Keratinocyte (primary cell): ENCODE measurements at regions not wholly inside any gene's neighbourhood (a gene's known extent, or its start where the extent isn't known, plus 50 kb on each side); places are given as distances from the start of the nearest gene placed in this dataset.

ENCODE experiments used
- DNase-seq: peaks from one replicate; pipeline ENCODE4 v3.0.0-alpha.2; 2011; ENCODE audit warnings: low read depth, missing footprints, low spot score
- FAIRE-seq: peaks from 2 replicates; lab custom pipeline; 2011; peaks lifted over from hg19 to GRCh38; lab: Jason Lieb, UNC
- H2AFZ ChIP-seq: 2 replicates; pipeline ENCODE4 v1.6.0; 2012; ENCODE audit warnings: low read length, control low read depth, inconsistent platforms; ENCODE audit not compliant: control insufficient read depth
- H3K27ac ChIP-seq: 2 replicates; pipeline ENCODE4 v1.5.1; 2011; ENCODE audit warnings: low read length; ENCODE audit not compliant: control insufficient read depth, insufficient read depth
- H3K27me3 ChIP-seq: 3 replicates; pipeline ENCODE4 v1.6.0; 2011; ENCODE audit warnings: low read length; ENCODE audit not compliant: control insufficient read depth, insufficient read depth; ENCODE audit errors: extremely low read depth
- H3K36me3 ChIP-seq, 2 experiments: 2 replicates in 1 of 2; 3 replicates in 1 of 2; pipeline ENCODE4 v1.5.1; 2011; ENCODE audit warnings: low read length in 2 of 2, mild to moderate bottlenecking in 1 of 2; ENCODE audit not compliant: control insufficient read depth in 2 of 2, insufficient read depth in 2 of 2; ENCODE audit errors: extremely low read depth in 1 of 2
- H3K4me1 ChIP-seq: 3 replicates; pipeline ENCODE4 v1.5.1; 2011; ENCODE audit warnings: low read length; ENCODE audit not compliant: control insufficient read depth, insufficient read depth; ENCODE audit errors: extremely low read depth
- H3K4me2 ChIP-seq: 3 replicates; pipeline ENCODE4 v1.6.0; 2011; ENCODE audit warnings: low read depth, low read length; ENCODE audit not compliant: control insufficient read depth, insufficient read depth; ENCODE audit errors: extremely low read depth
- H3K4me3 ChIP-seq, 3 experiments: fragments of 200-600 bp in 1 of 3; sonication (generic) in 1 of 3; 2 replicates in 2 of 3; 3 replicates in 1 of 3; pipeline ENCODE4 v1.5.1; 2011 to 2016; ENCODE audit warnings: low read length in 3 of 3, mild to moderate bottlenecking in 3 of 3, control low read depth in 2 of 3, inconsistent platforms in 1 of 3, low read depth in 1 of 3, mixed read lengths in 1 of 3, mixed run types in 1 of 3, moderate library complexity in 1 of 3; ENCODE audit not compliant: control insufficient read depth in 2 of 3, insufficient read depth in 2 of 3; ENCODE audit errors: extremely low read depth in 1 of 3
- H3K79me2 ChIP-seq: 2 replicates; pipeline ENCODE4 v1.6.0; 2012; ENCODE audit warnings: low read length; ENCODE audit not compliant: control insufficient read depth, insufficient read depth
- H3K9ac ChIP-seq: 3 replicates; pipeline ENCODE4 v1.6.0; 2011; ENCODE audit warnings: low read length; ENCODE audit not compliant: control insufficient read depth, insufficient read depth; ENCODE audit errors: extremely low read depth
- H3K9me1 ChIP-seq: 3 replicates; pipeline ENCODE4 v1.6.0; 2011; ENCODE audit warnings: low read length; ENCODE audit not compliant: control insufficient read depth, insufficient read depth; ENCODE audit errors: extremely low read depth
- H3K9me3 ChIP-seq: 2 replicates; pipeline ENCODE4 v1.5.1; 2012; ENCODE audit warnings: low read depth, low read length; ENCODE audit not compliant: control insufficient read depth
- H4K20me1 ChIP-seq: 3 replicates; pipeline ENCODE4 v1.6.0; 2011; ENCODE audit warnings: low read length; ENCODE audit not compliant: control insufficient read depth, insufficient read depth; ENCODE audit errors: extremely low read depth
- EZH2 ChIP-seq: IDR thresholded peaks from one replicate; pipeline ENCODE4 v1.6.1; 2012; ENCODE audit warnings: inconsistent platforms, mild to moderate bottlenecking, low read length, moderate library complexity
- dilution Hi-C: fragments of 300-500 bp; cut with MboI; formaldehyde crosslinking; loops from one replicate; pipeline ENCODE4 v1.7.0; 2020; ENCODE audit warnings: low sequenced_read_pairs; ENCODE audit not compliant: extremely low pct_ligation_motif_present
- TF ChIP-seq, protein P1 (sequence below), 3 experiments: IDR thresholded peaks in 1 of 3; conservative IDR thresholded peaks in 1 of 3; optimal IDR thresholded peaks in 1 of 3; 2 replicates in 2 of 3; 3 replicates in 1 of 3; pipeline versions ENCODE3 to v1.5.1; 2011; ENCODE audit warnings: low read length in 3 of 3, mild to moderate bottlenecking in 3 of 3, moderate library complexity in 2 of 3, control low read depth in 1 of 3, inconsistent platforms in 1 of 3; ENCODE audit not compliant: insufficient read depth in 2 of 3; ENCODE audit errors: extremely low read depth in 1 of 3

GRCh38 chr2:120474486-120474885 lies 128.6 kb downstream of the INHBB start:
- dilution Hi-C loops, result no loop called here
- Histone ChIP-seq H3K27ac (peak overlapping the region; percentile 97), H3K9me1 (no peaks in the 10 kb centered on the region), H3K36me3 (no peaks in the 10 kb centered on the region), H3K4me1 (peaks cover 40% of the 10 kb centered on the region), H3K27me3 (no peaks in the 10 kb centered on the region), H2AFZ (no peak overlapping the region), H4K20me1 (no peaks in the 10 kb centered on the region), H3K4me3 (no peak overlapping the region), H3K9ac (no peak overlapping the region), H3K4me2 (peak overlapping the region; percentile 29), H3K9me3 (peaks cover 8% of the 10 kb centered on the region), H3K79me2 (no peaks in the 10 kb centered on the region)
- TF ChIP-seq EZH2, result no peak
- TF ChIP-seq, protein P1, sequence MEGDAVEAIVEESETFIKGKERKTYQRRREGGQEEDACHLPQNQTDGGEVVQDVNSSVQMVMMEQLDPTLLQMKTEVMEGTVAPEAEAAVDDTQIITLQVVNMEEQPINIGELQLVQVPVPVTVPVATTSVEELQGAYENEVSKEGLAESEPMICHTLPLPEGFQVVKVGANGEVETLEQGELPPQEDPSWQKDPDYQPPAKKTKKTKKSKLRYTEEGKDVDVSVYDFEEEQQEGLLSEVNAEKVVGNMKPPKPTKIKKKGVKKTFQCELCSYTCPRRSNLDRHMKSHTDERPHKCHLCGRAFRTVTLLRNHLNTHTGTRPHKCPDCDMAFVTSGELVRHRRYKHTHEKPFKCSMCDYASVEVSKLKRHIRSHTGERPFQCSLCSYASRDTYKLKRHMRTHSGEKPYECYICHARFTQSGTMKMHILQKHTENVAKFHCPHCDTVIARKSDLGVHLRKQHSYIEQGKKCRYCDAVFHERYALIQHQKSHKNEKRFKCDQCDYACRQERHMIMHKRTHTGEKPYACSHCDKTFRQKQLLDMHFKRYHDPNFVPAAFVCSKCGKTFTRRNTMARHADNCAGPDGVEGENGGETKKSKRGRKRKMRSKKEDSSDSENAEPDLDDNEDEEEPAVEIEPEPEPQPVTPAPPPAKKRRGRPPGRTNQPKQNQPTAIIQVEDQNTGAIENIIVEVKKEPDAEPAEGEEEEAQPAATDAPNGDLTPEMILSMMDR (optimal IDR thresholded peaks at IDR 0.05 in 1 of 3, IDR thresholded peaks at IDR 0.05 in 1 of 3, conservative IDR thresholded peaks at IDR 0.05 in 1 of 3; ENCODE audit: extremely low read depth in 1 of 3, insufficient read depth in 2 of 3, low read length in 3 of 3), result no peak
- DNase-seq, result no peak
- no peak for FAIRE-seq

DNA sequence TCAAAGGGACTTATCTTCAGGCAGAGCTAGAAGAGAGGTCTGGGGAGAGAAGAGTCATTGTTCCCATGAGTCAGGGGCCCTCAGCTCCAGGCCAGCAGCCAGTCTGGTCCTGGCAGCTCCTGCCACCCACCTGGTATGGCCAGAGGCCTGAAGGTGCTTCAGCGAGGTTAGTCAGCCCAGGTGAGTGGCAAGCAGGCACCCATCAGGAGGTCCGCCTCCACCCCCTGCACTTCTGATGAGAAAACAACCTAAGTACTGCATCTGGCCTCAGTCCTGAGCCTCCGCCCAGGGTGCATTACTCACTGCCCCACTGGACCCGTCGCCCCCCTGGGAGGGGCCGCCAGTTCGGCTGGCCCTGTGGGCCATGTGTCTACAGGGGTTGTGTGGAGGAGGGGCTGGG lies 130.2 kb downstream of the INHBB start:
- H3K79me2 ChIP-seq, result no peaks in the 10 kb centered on the region
- no peak overlapping the region for H3K27ac ChIP-seq
- TF ChIP-seq, protein P1 (optimal IDR thresholded peaks at IDR 0.05 in 1 of 3, IDR thresholded peaks at IDR 0.05 in 1 of 3, conservative IDR thresholded peaks at IDR 0.05 in 1 of 3; ENCODE audit: extremely low read depth in 1 of 3, insufficient read depth in 2 of 3, low read length in 3 of 3), result no peak
- no peak for TF ChIP-seq EZH2
- no peak overlapping the region for H2AFZ ChIP-seq
- dilution Hi-C loops, result no loop called here
- no peaks in the 10 kb centered on the region for H3K9me1 ChIP-seq
- H3K4me2 ChIP-seq, result no peak overlapping the region
- no peak for DNase-seq
- no peaks in the 10 kb centered on the region for H4K20me1 ChIP-seq
- peaks cover 8% of the 10 kb centered on the region for H3K9me3 ChIP-seq
- no peaks in the 10 kb centered on the region for H3K36me3 ChIP-seq
- peaks cover 27% of the 10 kb centered on the region for H3K4me1 ChIP-seq
- H3K9ac ChIP-seq, result no peak overlapping the region
- H3K27me3 ChIP-seq, result no peaks in the 10 kb centered on the region
- H3K4me3 ChIP-seq, result no peak overlapping the region
- no peak for FAIRE-seq
